ENCODE measurements at regions not wholly inside any gene's neighbourhood (a gene's known extent, or its start where the extent isn't known, plus 50 kb on each side); places are given as distances from the start of the nearest gene placed in this dataset.

DNA sequence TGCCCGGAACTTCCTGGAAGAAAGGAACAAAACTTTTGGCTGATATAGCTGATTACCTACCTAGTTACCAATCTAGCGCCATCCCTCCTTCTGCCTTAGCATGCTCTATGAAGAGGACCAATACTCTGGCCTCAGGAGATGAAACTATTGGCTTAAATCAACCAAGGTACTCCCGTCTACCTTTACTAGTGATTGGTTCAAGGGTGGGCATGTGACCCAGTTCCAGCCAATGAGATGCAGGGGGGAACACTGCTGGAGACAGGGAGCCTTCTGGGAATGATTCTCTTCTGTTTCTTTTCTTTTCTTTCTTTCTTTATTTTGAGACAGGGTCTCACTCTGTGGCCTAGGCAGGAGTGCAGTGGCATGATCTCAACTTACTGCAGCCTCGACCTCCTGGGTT is 72.6 kb upstream of the CCDC167 start:
- H3K4me2 ChIP-seq (ENCODE audit: insufficient read depth, insufficient read length, low read length), result no peak overlapping the region
- no peaks in the 10 kb centered on the region for H3K9me3 ChIP-seq (ENCODE audit: control insufficient read depth, low read depth, low read length)
- H3K4me1 ChIP-seq (ENCODE audit: insufficient read depth, low read length), result no peaks in the 10 kb centered on the region
- no peak overlapping the region for H2AFZ ChIP-seq (ENCODE audit: low read length)
- H3K27ac ChIP-seq (ENCODE audit: insufficient read length, low read depth, low read length), result no peak overlapping the region
- H2BK120ac ChIP-seq (ENCODE audit: low read depth, low read length, poor library complexity, severe bottlenecking), result no peak overlapping the region
- Mint-ChIP-seq H3K9me3 (no peaks in the 10 kb centered on the region; a peak in 2 of 5 replicates), H3K4me3 (no peak overlapping the region), H3K4me1 (peaks cover 6 to 16% of the 10 kb centered on the region in 2 experiments), H3K27ac (no peak overlapping the region), H3K27me3 (ENCODE audit: low read depth) (peaks cover 20% of the 10 kb centered on the region), H3K36me3 (ENCODE audit: insufficient read depth in 1 of 3, low read depth in 3 of 3) (no peaks in the 10 kb centered on the region)
- no peak overlapping the region for H2AK5ac ChIP-seq (ENCODE audit: insufficient read length, low read length)
- H4K5ac ChIP-seq (ENCODE audit: insufficient read length, low read depth, low read length), result no peak overlapping the region
- no peak overlapping the region for H3K56ac ChIP-seq (ENCODE audit: insufficient read length, low read depth, low read length)
- H4K8ac ChIP-seq (replicated peaks; ENCODE audit: insufficient read length, low read depth, low read length), result no peak overlapping the region
- no peak overlapping the region for H3K23ac ChIP-seq (ENCODE audit: insufficient read length, low read depth, low read length)
- no peak overlapping the region for H2BK15ac ChIP-seq (ENCODE audit: low read depth, low read length)
- no peak overlapping the region for H3K9ac ChIP-seq (ENCODE audit: extremely low read depth, insufficient read length, low read length)
- H3K79me2 ChIP-seq (ENCODE audit: insufficient read depth, low read length), result no peaks in the 10 kb centered on the region
- no peak overlapping the region for H4K91ac ChIP-seq (ENCODE audit: insufficient read length, low read depth, low read length)
- no peak for DNase-seq
- no peaks in the 10 kb centered on the region for H4K20me1 ChIP-seq (ENCODE audit: control insufficient read depth, insufficient read depth, insufficient read length)
- H3K27me3 ChIP-seq (ENCODE audit: insufficient read depth, low read length), result no peaks in the 10 kb centered on the region
- WGBS (ENCODE audit: extremely low coverage, insufficient read length, low lambda C conversion rate), result no CpG with 5 or more reads among the region's 4 CpGs
- no peak overlapping the region for H2BK20ac ChIP-seq (ENCODE audit: low read depth, low read length, poor library complexity, severe bottlenecking)
- H2BK12ac ChIP-seq (ENCODE audit: insufficient read length, low read depth, low read length), result no peak overlapping the region
- no peaks in the 10 kb centered on the region for H3K23me2 ChIP-seq (ENCODE audit: insufficient read length, low read depth, low read length, poor library complexity, severe bottlenecking)
- H2BK5ac ChIP-seq (ENCODE audit: insufficient read length, low read length), result no peak overlapping the region
- no peaks in the 10 kb centered on the region for H3K79me1 ChIP-seq (ENCODE audit: insufficient read depth, low read depth, low read length, poor library complexity, severe bottlenecking)
- H3K14ac ChIP-seq (ENCODE audit: insufficient read depth, low read length), result no peak overlapping the region
- TF ChIP-seq, protein P1, sequence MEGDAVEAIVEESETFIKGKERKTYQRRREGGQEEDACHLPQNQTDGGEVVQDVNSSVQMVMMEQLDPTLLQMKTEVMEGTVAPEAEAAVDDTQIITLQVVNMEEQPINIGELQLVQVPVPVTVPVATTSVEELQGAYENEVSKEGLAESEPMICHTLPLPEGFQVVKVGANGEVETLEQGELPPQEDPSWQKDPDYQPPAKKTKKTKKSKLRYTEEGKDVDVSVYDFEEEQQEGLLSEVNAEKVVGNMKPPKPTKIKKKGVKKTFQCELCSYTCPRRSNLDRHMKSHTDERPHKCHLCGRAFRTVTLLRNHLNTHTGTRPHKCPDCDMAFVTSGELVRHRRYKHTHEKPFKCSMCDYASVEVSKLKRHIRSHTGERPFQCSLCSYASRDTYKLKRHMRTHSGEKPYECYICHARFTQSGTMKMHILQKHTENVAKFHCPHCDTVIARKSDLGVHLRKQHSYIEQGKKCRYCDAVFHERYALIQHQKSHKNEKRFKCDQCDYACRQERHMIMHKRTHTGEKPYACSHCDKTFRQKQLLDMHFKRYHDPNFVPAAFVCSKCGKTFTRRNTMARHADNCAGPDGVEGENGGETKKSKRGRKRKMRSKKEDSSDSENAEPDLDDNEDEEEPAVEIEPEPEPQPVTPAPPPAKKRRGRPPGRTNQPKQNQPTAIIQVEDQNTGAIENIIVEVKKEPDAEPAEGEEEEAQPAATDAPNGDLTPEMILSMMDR (conservative IDR thresholded peaks at IDR 0.05), result no peak
- no peak overlapping the region for H3K18ac ChIP-seq (ENCODE audit: insufficient read length, low read depth, low read length)
- no peak overlapping the region for H3K4ac ChIP-seq (ENCODE audit: low read depth, low read length)
- H3T11ph ChIP-seq (ENCODE audit: low read length), result no peak overlapping the region

Measured in H9 (cell line).